ENCODE measurements at regions not wholly inside any gene's neighbourhood (a gene's known extent, or its start where the extent isn't known, plus 50 kb on each side); places are given as distances from the start of the nearest gene placed in this dataset.
"Not testable (repeated sequence)": the region's sequence is repeated elsewhere in the genome, so short reads cannot be mapped to it uniquely, and the experiment has no call there.

DNA sequence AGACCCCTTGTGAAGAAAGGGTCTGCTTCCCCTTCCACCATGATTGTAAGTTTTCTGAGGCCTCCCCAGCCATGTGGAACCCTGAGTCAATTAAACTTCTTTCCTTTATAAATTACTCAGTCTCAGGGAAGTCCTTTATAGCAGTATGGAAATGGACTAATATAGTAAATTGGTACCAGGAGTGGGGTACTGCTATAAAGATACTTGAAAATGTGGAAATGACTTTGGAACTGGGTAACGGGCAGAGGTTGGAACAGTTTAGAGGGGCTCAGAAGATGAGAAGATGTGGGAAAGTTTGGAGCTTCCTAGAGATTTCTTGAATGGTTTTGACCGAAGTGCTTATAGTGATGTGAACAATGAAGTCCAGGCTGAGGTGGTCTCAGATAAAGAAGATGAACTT, 353.5 kb downstream of the ZNF326 start:
- H3K27ac ChIP-seq (replicated peaks; ENCODE audit: low read length); H3K79me1 ChIP-seq (ENCODE audit: low read depth, low read length); H3K18ac ChIP-seq (ENCODE audit: low read length); H2BK5ac ChIP-seq (ENCODE audit: low read length); H3K9me3 ChIP-seq (replicated peaks in 1 of 2; ENCODE audit: control insufficient read depth in 2 of 2, insufficient read depth in 1 of 2, low read depth in 1 of 2, low read length in 2 of 2); H3K23ac ChIP-seq (ENCODE audit: low read depth, low read length, poor library complexity); H3K36me3 ChIP-seq (replicated peaks in 1 of 2; ENCODE audit: control insufficient read depth in 2 of 2, insufficient read depth in 2 of 2, low read length in 2 of 2); H2AFZ ChIP-seq (ENCODE audit: low read length); H3K27me3 ChIP-seq (ENCODE audit: control insufficient read depth in 3 of 3, insufficient read depth in 3 of 3, low read depth in 1 of 3, low read length in 3 of 3); H4K91ac ChIP-seq (ENCODE audit: low read depth, low read length, poor library complexity); DNase-seq (ENCODE audit: low spot score); H2BK12ac ChIP-seq (ENCODE audit: low read length); H2BK120ac ChIP-seq (ENCODE audit: low read depth, low read length); H3K4ac ChIP-seq (ENCODE audit: low read length); H3K14ac ChIP-seq (ENCODE audit: low read length); H4K8ac ChIP-seq (ENCODE audit: low read depth, low read length); H2AK5ac ChIP-seq (ENCODE audit: low read depth, low read length); H3K4me2 ChIP-seq (ENCODE audit: insufficient read depth, low read length, poor library complexity, severe bottlenecking); H3K4me3 ChIP-seq (ENCODE audit: low read length in 2 of 2); H3K4me1 ChIP-seq (ENCODE audit: control insufficient read depth in 2 of 2, insufficient read depth in 1 of 2, low read depth in 1 of 2, low read length in 2 of 2); H2BK15ac ChIP-seq (ENCODE audit: low read length); H3K9ac ChIP-seq (ENCODE audit: low read depth, low read length, poor library complexity): not testable (repeated sequence)
- no CpG with 5 or more reads among the region's 2 CpGs for WGBS, 2 donors (ENCODE audit: extremely low coverage in 2 of 2, insufficient read length in 2 of 2, insufficient replicate concordance in 1 of 2)

DNA sequence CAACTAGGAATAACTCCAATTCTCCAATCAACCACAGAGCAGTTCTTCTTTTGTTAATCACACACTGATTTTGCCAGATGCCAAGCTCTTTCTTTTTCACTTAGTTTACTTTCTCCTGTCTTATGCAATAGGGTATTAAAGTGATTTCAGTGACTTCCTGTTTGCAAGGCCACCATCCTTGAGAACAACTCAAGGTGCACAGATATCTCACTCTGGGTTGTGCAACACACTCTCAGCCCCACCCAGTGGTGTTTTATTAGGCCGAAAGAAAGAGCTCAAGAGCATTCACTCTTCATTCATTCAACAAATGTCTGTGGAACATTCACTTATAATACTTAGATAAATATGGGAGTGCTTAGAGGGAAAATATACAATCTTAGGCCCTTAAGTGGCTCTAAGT, 352.5 kb downstream of the ZNF326 start:
- Histone ChIP-seq H3K4ac (ENCODE audit: low read length) (no peak overlapping the region), H2BK120ac (ENCODE audit: low read depth, low read length) (no peak overlapping the region), H3K27ac (replicated peaks; ENCODE audit: low read length) (no peak overlapping the region), H3K23ac (ENCODE audit: low read depth, low read length, poor library complexity) (no peak overlapping the region), H2BK12ac (ENCODE audit: low read length) (no peak overlapping the region), H3K9me3 (replicated peaks in 1 of 2; ENCODE audit: control insufficient read depth in 2 of 2, insufficient read depth in 1 of 2, low read depth in 1 of 2, low read length in 2 of 2) (no peaks in the 10 kb centered on the region), H3K4me2 (ENCODE audit: insufficient read depth, low read length, poor library complexity, severe bottlenecking) (no peak overlapping the region), H3K18ac (ENCODE audit: low read length) (no peak overlapping the region), H4K8ac (ENCODE audit: low read depth, low read length) (no peak overlapping the region), H3K36me3 (replicated peaks in 1 of 2; ENCODE audit: control insufficient read depth in 2 of 2, insufficient read depth in 2 of 2, low read length in 2 of 2) (no peaks in the 10 kb centered on the region), H2BK5ac (ENCODE audit: low read length) (no peak overlapping the region), H3K79me1 (ENCODE audit: low read depth, low read length) (no peaks in the 10 kb centered on the region), H3K14ac (ENCODE audit: low read length) (no peak overlapping the region), H4K91ac (ENCODE audit: low read depth, low read length, poor library complexity) (no peak overlapping the region), H3K9ac (ENCODE audit: low read depth, low read length, poor library complexity) (no peak overlapping the region), H3K27me3 (ENCODE audit: control insufficient read depth in 3 of 3, insufficient read depth in 3 of 3, low read depth in 1 of 3, low read length in 3 of 3) (no peaks in the 10 kb centered on the region), H3K4me1 (ENCODE audit: control insufficient read depth in 2 of 2, insufficient read depth in 1 of 2, low read depth in 1 of 2, low read length in 2 of 2) (no peaks in the 10 kb centered on the region), H3K4me3 (ENCODE audit: low read length in 2 of 2) (no peak overlapping the region), H2AK5ac (ENCODE audit: low read depth, low read length) (no peak overlapping the region), H2AFZ (ENCODE audit: low read length) (no peak overlapping the region), H2BK15ac (ENCODE audit: low read length) (no peak overlapping the region)
- no CpG with 5 or more reads among the region's 1 CpG for WGBS, 2 donors (ENCODE audit: extremely low coverage in 2 of 2, insufficient read length in 2 of 2, insufficient replicate concordance in 1 of 2)
- no peak for DNase-seq (ENCODE audit: low spot score)

DNA sequence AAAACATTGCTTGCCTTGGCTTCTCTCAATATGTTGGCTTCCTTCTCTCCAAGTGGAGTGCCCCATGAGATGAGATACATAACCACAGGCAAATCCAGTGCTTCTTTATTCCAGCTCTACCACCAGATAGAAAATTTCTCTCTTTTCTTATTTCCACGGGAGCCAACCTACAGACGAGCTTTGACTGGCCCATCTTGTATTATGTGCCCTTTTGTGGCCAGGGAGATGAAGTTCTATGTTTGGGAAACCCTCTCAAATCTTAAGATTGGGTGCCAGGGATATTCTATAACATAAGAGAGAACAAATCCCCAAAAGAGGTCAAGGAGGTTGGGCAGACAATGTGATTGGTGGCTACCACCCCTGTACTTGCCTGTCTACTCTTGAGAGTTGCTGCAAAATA, 351.8 kb downstream of the ZNF326 start:
- no peak overlapping the region for H3K4me3 ChIP-seq (ENCODE audit: low read length in 2 of 2)
- H3K18ac ChIP-seq (ENCODE audit: low read length), result no peak overlapping the region
- H2BK5ac ChIP-seq (ENCODE audit: low read length), result no peak overlapping the region
- no peak overlapping the region for H3K4me2 ChIP-seq (ENCODE audit: insufficient read depth, low read length, poor library complexity, severe bottlenecking)
- H3K4ac ChIP-seq (ENCODE audit: low read length), result no peak overlapping the region
- no peak overlapping the region for H2AK5ac ChIP-seq (ENCODE audit: low read depth, low read length)
- no peak overlapping the region for H2BK15ac ChIP-seq (ENCODE audit: low read length)
- no peak overlapping the region for H2AFZ ChIP-seq (ENCODE audit: low read length)
- H4K8ac ChIP-seq (ENCODE audit: low read depth, low read length), result no peak overlapping the region
- H3K27ac ChIP-seq (replicated peaks; ENCODE audit: low read length), result no peak overlapping the region
- H3K4me1 ChIP-seq (ENCODE audit: control insufficient read depth in 2 of 2, insufficient read depth in 1 of 2, low read depth in 1 of 2, low read length in 2 of 2), result no peaks in the 10 kb centered on the region
- no peak overlapping the region for H2BK12ac ChIP-seq (ENCODE audit: low read length)
- WGBS, 2 donors (ENCODE audit: extremely low coverage in 2 of 2, insufficient read length in 2 of 2, insufficient replicate concordance in 1 of 2), result no CpG with 5 or more reads among the region's 2 CpGs
- H3K14ac ChIP-seq (ENCODE audit: low read length), result no peak overlapping the region
- no peak for DNase-seq (ENCODE audit: low spot score)
- no peak overlapping the region for H3K23ac ChIP-seq (ENCODE audit: low read depth, low read length, poor library complexity)
- H3K27me3 ChIP-seq (ENCODE audit: control insufficient read depth in 3 of 3, insufficient read depth in 3 of 3, low read depth in 1 of 3, low read length in 3 of 3), result no peaks in the 10 kb centered on the region
- no peaks in the 10 kb centered on the region for H3K9me3 ChIP-seq (replicated peaks in 1 of 2; ENCODE audit: control insufficient read depth in 2 of 2, insufficient read depth in 1 of 2, low read depth in 1 of 2, low read length in 2 of 2)
- H3K79me1 ChIP-seq (ENCODE audit: low read depth, low read length), result no peaks in the 10 kb centered on the region
- no peak overlapping the region for H3K9ac ChIP-seq (ENCODE audit: low read depth, low read length, poor library complexity)
- no peak overlapping the region for H4K91ac ChIP-seq (ENCODE audit: low read depth, low read length, poor library complexity)
- no peak overlapping the region for H2BK120ac ChIP-seq (ENCODE audit: low read depth, low read length)
- no peaks in the 10 kb centered on the region for H3K36me3 ChIP-seq (replicated peaks in 1 of 2; ENCODE audit: control insufficient read depth in 2 of 2, insufficient read depth in 2 of 2, low read length in 2 of 2)

DNA sequence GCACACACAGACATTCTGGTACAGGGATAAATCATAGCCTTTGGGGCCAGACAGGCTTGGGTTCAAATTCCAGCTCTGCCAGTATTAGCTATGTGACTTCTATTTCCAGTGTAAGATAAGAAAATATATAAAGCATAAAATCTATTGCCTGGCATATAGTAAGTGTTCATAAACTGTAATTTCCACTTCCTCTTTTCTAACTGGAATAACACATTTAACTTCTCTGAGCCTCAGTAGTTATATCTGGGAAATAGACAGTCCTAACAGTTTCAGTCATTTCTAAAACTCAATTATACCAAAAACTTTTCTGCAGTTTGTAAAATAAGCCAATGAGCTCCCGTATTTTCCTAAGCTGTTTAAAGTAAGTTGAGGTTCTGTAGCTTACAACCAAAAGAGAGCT, 351.4 kb downstream of the ZNF326 start:
- no peaks in the 10 kb centered on the region for H3K27me3 ChIP-seq (ENCODE audit: control insufficient read depth in 3 of 3, insufficient read depth in 3 of 3, low read depth in 1 of 3, low read length in 3 of 3)
- H3K14ac ChIP-seq (ENCODE audit: low read length), result no peak overlapping the region
- H4K91ac ChIP-seq (ENCODE audit: low read depth, low read length, poor library complexity), result no peak overlapping the region
- H2BK5ac ChIP-seq (ENCODE audit: low read length), result no peak overlapping the region
- no peak overlapping the region for H3K27ac ChIP-seq (replicated peaks; ENCODE audit: low read length)
- no peak overlapping the region for H3K9ac ChIP-seq (ENCODE audit: low read depth, low read length, poor library complexity)
- DNase-seq (ENCODE audit: low spot score), result no peak
- H3K4me2 ChIP-seq (ENCODE audit: insufficient read depth, low read length, poor library complexity, severe bottlenecking), result no peak overlapping the region
- H3K36me3 ChIP-seq (replicated peaks in 1 of 2; ENCODE audit: control insufficient read depth in 2 of 2, insufficient read depth in 2 of 2, low read length in 2 of 2), result no peaks in the 10 kb centered on the region
- no peak overlapping the region for H3K4ac ChIP-seq (ENCODE audit: low read length)
- H3K18ac ChIP-seq (ENCODE audit: low read length), result no peak overlapping the region
- no peak overlapping the region for H4K8ac ChIP-seq (ENCODE audit: low read depth, low read length)
- H2BK120ac ChIP-seq (ENCODE audit: low read depth, low read length), result no peak overlapping the region
- no peak overlapping the region for H2AK5ac ChIP-seq (ENCODE audit: low read depth, low read length)
- H3K4me3 ChIP-seq (ENCODE audit: low read length in 2 of 2), result no peak overlapping the region
- H3K9me3 ChIP-seq (replicated peaks in 1 of 2; ENCODE audit: control insufficient read depth in 2 of 2, insufficient read depth in 1 of 2, low read depth in 1 of 2, low read length in 2 of 2), result no peaks in the 10 kb centered on the region
- no peak overlapping the region for H2BK15ac ChIP-seq (ENCODE audit: low read length)
- no peak overlapping the region for H2BK12ac ChIP-seq (ENCODE audit: low read length)
- no peaks in the 10 kb centered on the region for H3K4me1 ChIP-seq (ENCODE audit: control insufficient read depth in 2 of 2, insufficient read depth in 1 of 2, low read depth in 1 of 2, low read length in 2 of 2)
- no CpG with 5 or more reads among the region's 1 CpG for WGBS, 2 donors (ENCODE audit: extremely low coverage in 2 of 2, insufficient read length in 2 of 2, insufficient replicate concordance in 1 of 2)
- H2AFZ ChIP-seq (ENCODE audit: low read length), result no peak overlapping the region
- H3K79me1 ChIP-seq (ENCODE audit: low read depth, low read length), result no peaks in the 10 kb centered on the region
- no peak overlapping the region for H3K23ac ChIP-seq (ENCODE audit: low read depth, low read length, poor library complexity)
